ENCODE measurements at regions not wholly inside any gene's neighbourhood (a gene's known extent, or its start where the extent isn't known, plus 50 kb on each side); places are given as distances from the start of the nearest gene placed in this dataset.
"Not testable (repeated sequence)": the region's sequence is repeated elsewhere in the genome, so short reads cannot be mapped to it uniquely, and the experiment has no call there.

DNA sequence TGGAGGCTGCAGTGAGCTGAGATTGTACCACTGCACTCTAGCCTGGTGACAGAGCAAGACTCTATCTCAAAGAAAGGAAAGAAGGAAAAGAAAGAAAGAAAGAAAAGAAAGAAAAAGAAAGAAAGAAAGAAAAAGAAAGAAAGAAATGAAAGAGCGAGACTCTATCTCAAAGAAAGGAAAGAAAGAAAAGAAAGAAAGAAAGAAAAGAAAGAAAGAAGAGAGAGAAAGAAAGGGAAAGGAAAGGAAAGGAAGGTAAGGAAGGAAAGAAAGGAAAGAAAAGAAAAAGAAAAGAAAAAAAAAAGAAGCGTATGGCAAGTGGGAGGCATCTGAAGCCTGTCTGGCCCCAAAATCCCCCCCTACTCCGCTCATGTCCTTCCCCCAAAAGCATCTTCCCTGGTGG lies 182.3 kb upstream of the MSX2 start:
- DNase-seq = no peak
- no peak overlapping the region for H3K27ac Mint-ChIP-seq
- H3K9me3 Mint-ChIP-seq = peaks cover 0 to 7% (median 3%) of the 10 kb centered on the region in 6 donors
- no peaks in the 10 kb centered on the region for H3K4me1 Mint-ChIP-seq
- H3K4me3 Mint-ChIP-seq = peak overlapping the region in 1 of 5 donors; percentile 14
- no peaks in the 10 kb centered on the region for H3K36me3 Mint-ChIP-seq
- H3K27me3 Mint-ChIP-seq (ENCODE audit: low read depth in 3 of 3) = peaks cover 1 to 2% (median 2%) of the 10 kb centered on the region in 3 donors

DNA sequence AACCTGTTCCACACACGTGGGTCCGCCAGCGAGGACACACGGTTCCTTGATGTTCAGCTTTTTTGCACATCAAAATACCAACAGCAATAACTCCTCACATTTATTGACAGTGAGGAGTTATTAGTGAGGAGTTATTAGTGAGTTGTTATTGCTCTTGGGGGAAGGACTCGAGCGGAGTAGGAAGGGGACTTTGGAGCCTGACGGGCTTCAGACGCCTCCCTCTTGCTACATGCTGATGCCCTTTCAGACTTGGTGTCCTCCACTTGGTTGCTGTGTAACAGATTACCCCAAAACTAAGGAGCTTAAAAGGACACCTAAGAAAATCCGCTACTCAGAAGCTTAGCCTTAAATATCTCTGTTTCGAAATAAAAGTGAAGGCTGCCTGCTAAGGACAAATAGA lies 181.9 kb upstream of the MSX2 start:
- H3K9me3 Mint-ChIP-seq = peaks cover 0 to 7% (median 3%) of the 10 kb centered on the region in 6 donors
- H3K4me1 Mint-ChIP-seq = no peaks in the 10 kb centered on the region
- H3K27ac Mint-ChIP-seq = no peak overlapping the region
- no peak overlapping the region for H3K4me3 Mint-ChIP-seq
- no peak for DNase-seq
- H3K36me3 Mint-ChIP-seq = no peaks in the 10 kb centered on the region
- H3K27me3 Mint-ChIP-seq (ENCODE audit: low read depth in 3 of 3) = peaks cover 1 to 2% (median 2%) of the 10 kb centered on the region in 3 donors

DNA sequence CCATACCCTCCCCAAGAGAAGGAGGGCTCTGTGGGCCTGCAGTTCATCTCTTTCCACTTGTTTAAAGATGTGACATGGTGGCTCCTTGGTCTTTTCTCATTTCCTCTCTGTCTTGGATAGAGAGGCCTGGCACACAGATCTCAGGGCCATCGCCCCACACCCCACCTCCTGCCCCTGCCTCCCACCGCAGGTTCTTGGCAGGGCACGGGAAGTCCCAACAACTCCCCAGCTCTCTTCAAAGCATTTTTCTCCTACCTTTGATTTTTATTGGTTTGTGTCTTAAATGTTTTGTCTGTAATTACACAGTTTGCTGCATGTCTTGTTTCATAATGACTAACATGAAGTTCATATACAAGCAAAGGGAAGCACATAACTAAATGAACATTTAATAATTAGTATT lies 178.5 kb upstream of the MSX2 start:
- Mint-ChIP-seq H3K4me1 (no peaks in the 10 kb centered on the region), H3K9me3 (no peaks in the 10 kb centered on the region), H3K4me3 (no peak overlapping the region), H3K36me3 (no peaks in the 10 kb centered on the region), H3K27me3 (ENCODE audit: low read depth in 3 of 3) (peaks cover 0 to 5% (median 1%) of the 10 kb centered on the region in 3 donors), H3K27ac (no peak overlapping the region)
- DNase-seq = no peak

DNA sequence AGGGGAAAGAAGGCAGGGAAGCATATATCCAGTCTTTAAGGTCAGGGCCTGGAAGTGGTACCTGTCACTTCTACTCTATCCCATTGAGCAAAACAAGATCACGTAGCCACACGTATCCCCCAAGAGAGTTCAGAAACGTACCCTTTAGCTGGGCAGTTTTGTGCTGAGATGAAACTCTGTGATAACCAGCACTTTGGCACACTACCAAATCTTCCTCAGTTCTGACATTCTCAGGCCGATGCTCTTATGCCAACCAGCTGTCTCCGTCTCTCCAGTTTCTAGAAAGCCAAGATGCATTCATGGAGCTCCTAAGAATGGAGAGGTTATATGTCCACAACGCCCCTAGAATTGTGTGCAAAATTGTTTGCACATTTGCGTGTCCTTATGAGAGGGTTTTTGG lies 176.6 kb upstream of the MSX2 start:
- H3K4me3 Mint-ChIP-seq = no peak overlapping the region
- H3K4me1 Mint-ChIP-seq = no peaks in the 10 kb centered on the region
- H3K9me3 Mint-ChIP-seq = no peaks in the 10 kb centered on the region
- H3K27me3 Mint-ChIP-seq (ENCODE audit: low read depth in 3 of 3) = peaks cover 0 to 2% (median 0%) of the 10 kb centered on the region in 3 donors
- no peak overlapping the region for H3K27ac Mint-ChIP-seq
- no peaks in the 10 kb centered on the region for H3K36me3 Mint-ChIP-seq
- DNase-seq = no peak

DNA sequence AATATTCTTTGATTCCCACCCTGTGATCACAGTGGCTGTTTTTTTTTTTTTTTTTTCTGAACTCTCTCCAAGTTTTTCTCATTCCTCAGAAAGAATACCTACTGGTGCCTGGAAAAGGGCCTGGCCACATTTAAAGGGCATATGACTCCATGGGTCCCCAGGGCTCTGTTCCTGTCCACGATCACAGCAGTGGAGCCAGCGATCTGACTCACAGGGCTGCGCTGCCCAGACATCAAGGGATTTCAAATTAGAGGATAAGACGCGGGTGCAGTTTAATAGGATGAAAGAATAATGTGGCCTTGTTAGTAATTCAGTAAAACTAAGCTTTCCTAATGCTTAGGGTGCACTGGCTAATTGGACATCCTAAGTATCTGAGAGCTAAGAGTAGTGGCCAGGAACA lies 175.1 kb upstream of the MSX2 start:
- Mint-ChIP-seq H3K4me1 (no peaks in the 10 kb centered on the region), H3K27ac (no peak overlapping the region), H3K27me3 (ENCODE audit: low read depth in 3 of 3) (peaks cover 0 to 2% (median 2%) of the 10 kb centered on the region in 3 donors), H3K36me3 (no peaks in the 10 kb centered on the region), H3K4me3 (no peak overlapping the region), H3K9me3 (no peaks in the 10 kb centered on the region)
- DNase-seq = no peak

DNA sequence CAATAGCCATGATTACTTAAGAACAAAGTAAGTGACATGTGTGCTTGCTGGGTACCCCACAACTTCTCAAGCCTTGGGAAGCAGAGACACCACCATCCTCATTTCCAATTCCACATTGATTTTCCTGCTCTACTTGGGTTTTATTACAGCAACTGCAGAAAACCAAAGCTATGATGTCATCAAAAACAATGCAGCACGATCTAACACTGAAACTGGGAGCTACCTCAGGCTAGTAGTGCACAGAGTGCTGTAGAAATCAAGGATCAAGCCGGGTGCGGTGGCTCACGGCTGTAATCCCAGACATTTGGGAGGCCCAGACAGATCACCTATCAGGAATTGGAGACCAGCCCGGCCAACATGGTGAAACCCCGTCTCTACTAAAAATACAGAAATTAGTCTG lies 174.4 kb upstream of the MSX2 start:
- Mint-ChIP-seq H3K27me3 (ENCODE audit: low read depth in 3 of 3) (peaks cover 0 to 2% (median 2%) of the 10 kb centered on the region in 3 donors), H3K36me3 (no peaks in the 10 kb centered on the region)
- DNase-seq = no peak

DNA sequence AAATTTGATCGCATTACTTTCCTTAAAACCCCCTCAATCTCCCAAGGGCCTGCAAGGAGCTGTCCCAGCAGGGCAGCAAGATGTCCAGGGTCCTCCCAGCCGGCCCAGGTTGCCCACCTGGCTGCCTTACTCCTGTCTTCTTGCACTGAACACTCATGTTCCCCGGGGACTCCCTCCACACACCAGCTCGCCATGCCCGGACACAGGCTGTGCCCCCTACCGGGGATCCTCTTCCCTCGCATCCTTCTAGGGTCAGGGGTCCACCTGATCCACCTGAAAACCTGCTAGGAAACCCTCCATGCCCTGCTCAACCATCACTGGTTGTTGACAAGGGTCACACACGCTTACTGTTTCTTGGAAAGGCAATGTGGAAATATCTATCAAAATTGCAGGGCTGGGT lies 172.0 kb upstream of the MSX2 start:
- Mint-ChIP-seq H3K27me3 (ENCODE audit: low read depth in 3 of 3) (peaks cover 0 to 2% (median 2%) of the 10 kb centered on the region in 3 donors), H3K36me3 (no peaks in the 10 kb centered on the region)

More for the DNA sequence above, 174.4 kb upstream of the MSX2 start:
- no peaks in the 10 kb centered on the region for H3K9me3 Mint-ChIP-seq
- H3K27ac Mint-ChIP-seq = no peak overlapping the region
- no peaks in the 10 kb centered on the region for H3K4me1 Mint-ChIP-seq
- no peak overlapping the region for H3K4me3 Mint-ChIP-seq

DNA sequence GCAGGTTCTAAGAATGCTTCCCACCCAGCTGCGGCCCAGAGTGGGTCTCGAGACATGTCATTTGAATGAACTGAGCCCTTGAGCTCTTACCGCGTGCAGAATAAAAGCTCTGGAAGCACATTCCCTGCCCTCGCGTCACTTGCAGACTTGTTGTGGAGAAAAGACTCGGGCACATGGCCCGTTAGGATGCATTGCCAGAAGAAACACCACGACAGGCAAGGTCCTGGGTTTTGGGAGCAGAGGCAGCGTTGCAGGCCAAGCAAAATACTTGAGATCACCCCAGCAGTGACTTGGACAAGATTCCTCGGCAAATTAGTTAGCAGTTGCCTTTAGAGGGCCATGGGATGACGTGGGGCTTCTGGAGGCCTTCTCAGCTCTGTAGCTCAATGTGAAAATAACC lies 170.8 kb upstream of the MSX2 start:
- Mint-ChIP-seq H3K36me3 (no peaks in the 10 kb centered on the region), H3K4me1 (no peaks in the 10 kb centered on the region), H3K9me3 (peaks cover 0 to 4% (median 0%) of the 10 kb centered on the region in 6 donors), H3K4me3 (no peak overlapping the region), H3K27me3 (ENCODE audit: low read depth in 3 of 3) (peaks cover 0 to 2% (median 2%) of the 10 kb centered on the region in 3 donors), H3K27ac (no peak overlapping the region)
- no peak for DNase-seq

More for the DNA sequence above, 172.0 kb upstream of the MSX2 start:
- Mint-ChIP-seq H3K27ac (no peak overlapping the region), H3K4me3 (no peak overlapping the region), H3K9me3 (peaks cover 0 to 4% (median 0%) of the 10 kb centered on the region in 6 donors), H3K4me1 (no peaks in the 10 kb centered on the region)
- no peak for DNase-seq

DNA sequence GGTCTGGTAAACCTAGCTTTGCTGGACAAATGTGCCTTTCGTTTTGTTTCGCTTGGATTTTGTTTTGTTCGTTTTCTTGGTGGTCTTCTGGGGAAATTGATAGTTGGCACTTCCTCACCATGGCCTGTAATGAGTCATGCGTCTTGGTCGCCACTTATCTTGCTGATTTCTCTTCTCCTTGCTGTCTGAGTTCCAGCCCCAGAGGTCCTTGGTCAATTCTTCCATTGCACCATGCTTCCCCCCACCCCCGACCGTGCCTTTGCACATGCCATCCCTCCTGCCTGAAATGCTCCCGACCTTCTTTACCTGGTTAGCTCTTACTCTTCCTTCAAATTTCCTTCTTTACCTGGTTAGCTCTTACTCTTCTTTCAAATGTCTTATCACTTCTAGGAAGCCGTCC lies 168.7 kb upstream of the MSX2 start:
- DNase-seq = no peak
- no peak overlapping the region for H3K27ac Mint-ChIP-seq
- no peaks in the 10 kb centered on the region for H3K36me3 Mint-ChIP-seq
- no peaks in the 10 kb centered on the region for H3K4me1 Mint-ChIP-seq
- H3K27me3 Mint-ChIP-seq (ENCODE audit: low read depth in 3 of 3) = peaks cover 0 to 4% (median under 1%) of the 10 kb centered on the region in 3 donors
- H3K4me3 Mint-ChIP-seq = no peak overlapping the region
- peaks cover 0 to 4% (median 0%) of the 10 kb centered on the region in 6 donors for H3K9me3 Mint-ChIP-seq

DNA sequence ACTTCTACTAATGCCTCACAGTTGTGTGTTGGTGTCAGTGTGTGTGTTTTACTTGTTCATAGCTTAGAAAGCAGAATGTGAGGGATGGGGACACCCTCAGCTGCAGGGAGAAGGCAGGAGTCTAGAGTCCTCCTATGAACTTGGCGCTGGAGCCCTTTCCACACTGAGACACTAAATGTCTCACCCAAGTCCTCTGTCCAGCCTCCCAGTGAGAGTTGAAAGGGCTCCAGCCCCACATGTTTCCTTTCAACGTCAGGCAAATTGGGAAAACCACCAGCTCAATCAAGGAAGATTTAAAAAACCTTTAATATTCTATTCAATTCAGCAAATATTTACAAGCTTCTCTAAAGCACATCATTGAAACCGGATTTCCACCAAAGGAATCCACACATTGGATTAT lies 167.6 kb upstream of the MSX2 start:
- H3K27ac Mint-ChIP-seq = no peak overlapping the region

DNA sequence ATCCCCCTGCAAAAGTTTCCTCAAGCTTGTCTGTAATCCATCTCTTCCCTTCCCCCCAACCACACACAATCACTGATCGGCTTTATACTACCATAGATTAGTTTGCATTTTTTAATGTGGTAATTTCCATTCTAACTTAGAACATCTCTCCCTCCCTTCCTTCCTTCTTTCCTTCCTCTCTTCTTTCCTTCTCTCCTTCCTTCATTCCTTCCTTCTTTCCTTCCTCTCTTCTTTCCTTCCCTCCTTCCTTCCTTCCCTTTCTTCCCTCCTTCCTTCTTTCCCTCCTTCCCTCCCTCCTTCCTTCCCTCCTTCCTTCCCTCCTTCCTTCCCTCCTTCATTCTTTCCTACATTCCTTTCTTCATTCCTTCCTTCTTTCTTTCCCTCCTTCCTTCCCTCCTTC lies 166.2 kb upstream of the MSX2 start:
- no peaks in the 10 kb centered on the region for H3K36me3 Mint-ChIP-seq
- H3K4me3 Mint-ChIP-seq = no peak overlapping the region
- DNase-seq = no peak
- no peak overlapping the region for H3K27ac Mint-ChIP-seq
- no peaks in the 10 kb centered on the region for H3K4me1 Mint-ChIP-seq
- peaks cover 0 to 4% (median 0%) of the 10 kb centered on the region in 6 donors for H3K9me3 Mint-ChIP-seq
- peaks cover 0 to 4% (median 2%) of the 10 kb centered on the region in 3 donors for H3K27me3 Mint-ChIP-seq (ENCODE audit: low read depth in 3 of 3)

More for the DNA sequence above, 167.6 kb upstream of the MSX2 start:
- Mint-ChIP-seq H3K36me3 (no peaks in the 10 kb centered on the region), H3K27me3 (ENCODE audit: low read depth in 3 of 3) (peaks cover 0 to 4% (median under 1%) of the 10 kb centered on the region in 3 donors), H3K4me3 (no peak overlapping the region), H3K9me3 (peaks cover 0 to 4% (median 0%) of the 10 kb centered on the region in 6 donors), H3K4me1 (no peaks in the 10 kb centered on the region)
- DNase-seq = no peak

DNA sequence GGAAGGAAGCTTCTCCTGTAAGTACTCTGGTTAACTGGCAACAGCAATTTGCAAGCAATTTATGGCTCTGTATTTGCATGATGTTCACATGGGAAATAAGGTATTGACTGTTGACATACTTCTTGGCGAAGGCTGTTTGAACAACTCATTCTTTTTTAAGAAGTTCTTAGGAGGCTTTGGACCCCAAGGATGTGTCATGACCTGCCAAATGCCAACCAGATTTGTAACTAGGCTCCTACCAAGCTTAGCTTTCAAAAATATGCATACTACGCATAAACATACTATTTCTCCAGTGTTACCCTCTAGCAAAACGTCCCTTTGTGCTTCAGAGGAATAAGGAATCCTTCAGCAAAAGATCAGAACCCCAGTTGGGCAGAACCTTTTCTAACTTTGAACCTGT lies 165.2 kb upstream of the MSX2 start:
- H3K27ac Mint-ChIP-seq = no peak overlapping the region

DNA sequence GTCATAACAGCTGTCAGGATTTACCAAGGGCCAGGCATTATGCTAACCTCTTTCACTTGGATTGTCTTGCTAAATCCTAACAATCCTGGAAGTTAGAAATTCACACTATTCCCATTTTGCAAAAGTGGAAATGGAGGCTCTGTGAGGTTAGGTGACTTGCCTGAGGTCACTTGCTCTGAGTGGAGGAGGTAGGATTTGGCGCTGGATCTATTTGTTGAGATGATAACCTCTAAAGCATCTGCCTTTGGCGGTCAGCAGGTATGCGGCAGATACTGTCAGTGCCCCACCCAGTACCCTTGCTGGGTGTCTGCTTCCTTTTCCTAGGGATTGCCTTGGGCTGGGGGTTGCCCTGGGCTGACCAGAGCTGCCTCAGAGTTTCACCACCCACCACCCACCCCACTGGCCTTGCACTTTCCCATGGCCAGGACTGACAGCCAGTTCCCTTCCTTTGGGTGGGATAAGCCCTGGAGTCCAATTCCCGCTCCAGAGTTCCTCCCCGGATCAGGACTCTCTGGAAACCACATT lies 164.8 kb upstream of the MSX2 start:
- Mint-ChIP-seq H3K4me1 (no peaks in the 10 kb centered on the region), H3K4me3 (no peak overlapping the region), H3K9me3 (peaks cover 0 to 4% (median 0%) of the 10 kb centered on the region in 6 donors), H3K27ac (no peak overlapping the region), H3K36me3 (no peaks in the 10 kb centered on the region), H3K27me3 (ENCODE audit: low read depth in 3 of 3) (peaks cover 2 to 3% (median 2%) of the 10 kb centered on the region in 3 donors)
- DNase-seq = no peak

More for the DNA sequence above, 165.2 kb upstream of the MSX2 start:
- no peak for DNase-seq
- Mint-ChIP-seq H3K27me3 (ENCODE audit: low read depth in 3 of 3) (peaks cover 2 to 3% (median 2%) of the 10 kb centered on the region in 3 donors), H3K4me3 (no peak overlapping the region), H3K9me3 (peaks cover 0 to 4% (median 0%) of the 10 kb centered on the region in 6 donors), H3K4me1 (no peaks in the 10 kb centered on the region), H3K36me3 (no peaks in the 10 kb centered on the region)

DNA sequence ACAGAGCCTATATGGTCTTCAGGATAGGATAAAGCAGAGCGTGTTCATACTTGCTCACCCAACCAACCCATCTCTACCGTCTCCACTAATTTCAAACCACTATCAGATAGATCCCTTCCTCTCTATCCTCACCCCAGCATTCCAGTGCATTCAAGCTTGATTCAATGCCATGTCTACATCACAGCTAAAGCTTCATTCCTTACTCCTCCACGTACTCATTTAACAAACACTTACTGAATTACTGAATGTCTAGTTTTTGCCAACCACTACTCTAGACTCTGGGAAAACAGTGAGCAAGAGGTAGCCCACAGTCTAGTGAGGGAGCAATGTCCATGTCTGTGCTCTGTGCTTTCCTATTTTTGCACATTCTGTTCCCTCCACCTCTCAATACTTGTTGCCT lies 163.5 kb upstream of the MSX2 start:
- Mint-ChIP-seq H3K27ac (no peak overlapping the region), H3K4me1 (no peaks in the 10 kb centered on the region), H3K27me3 (ENCODE audit: low read depth in 3 of 3) (peaks cover 2 to 3% (median 2%) of the 10 kb centered on the region in 3 donors), H3K4me3 (no peak overlapping the region), H3K9me3 (peaks cover 0 to 4% (median 0%) of the 10 kb centered on the region in 6 donors), H3K36me3 (no peaks in the 10 kb centered on the region)
- DNase-seq = no peak

DNA sequence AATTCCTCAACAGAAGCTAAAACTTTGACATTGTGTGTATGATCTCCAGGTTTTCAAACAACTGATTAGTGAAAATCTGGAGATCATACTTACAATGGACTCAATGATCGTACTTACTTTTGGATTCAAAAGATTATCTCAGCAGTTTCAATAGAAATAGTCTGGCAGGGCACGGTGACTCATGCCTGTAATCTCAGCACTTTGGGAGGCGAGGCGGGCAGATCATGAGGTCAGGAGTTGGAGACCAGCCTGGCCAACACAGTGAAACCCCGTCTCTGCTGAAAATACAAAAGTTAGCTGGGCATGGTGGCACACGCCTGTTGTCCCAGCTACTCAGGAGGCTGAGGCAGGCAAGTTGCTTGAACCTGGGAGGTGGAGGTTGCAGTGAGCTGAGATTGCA lies 161.3 kb upstream of the MSX2 start:
- not testable (repeated sequence) for H3K9me3 Mint-ChIP-seq; DNase-seq; H3K27me3 Mint-ChIP-seq (ENCODE audit: low read depth in 3 of 3); H3K27ac Mint-ChIP-seq; H3K4me3 Mint-ChIP-seq; H3K4me1 Mint-ChIP-seq; H3K36me3 Mint-ChIP-seq

Data from immature natural killer cell (primary cell).